PC-3 (cell line): ENCODE measurements at regions not wholly inside any gene's neighbourhood (a gene's known extent, or its start where the extent isn't known, plus 50 kb on each side); places are given as distances from the start of the nearest gene placed in this dataset.

ENCODE experiments used
- ATAC-seq: fragments of 200-7000 bp; cut with Tn5 transposase; 2 replicates; pipeline ENCODE4 v1.9.1; 2020; ENCODE audit warnings: mild to moderate bottlenecking, moderate library complexity
- BruUV-seq: library from RNA; stranded (reverse); fragments of 400-500 nt; replicated peaks from 2 replicates; lab custom pipeline; 2021; lab: Mats Ljungman, UMichigan
- CTCF ChIA-PET: fragments of 300-600 bp; sonication (Branson Sonifier 250); formaldehyde crosslinking; loops from one replicate; lab custom pipeline; 2022; ENCODE audit warnings: antibody characterized with exemption; lab: Charles Lee
- POLR2A ChIA-PET: fragments of 300-600 bp; sonication (Branson Sonifier 250); formaldehyde crosslinking; loops from one replicate; lab custom pipeline; 2022; ENCODE audit warnings: antibody characterized with exemption; ENCODE audit not compliant: unreplicated experiment; lab: Charles Lee
- DNase-seq: peaks from one replicate; pipeline ENCODE4 v3.0.0-alpha.2; 2015
- H2AFZ ChIP-seq: fragments of 300-600 bp; sonication (generic); 2 replicates; pipeline ENCODE4 v1.6.0; 2016; ENCODE audit warnings: antibody characterized with exemption, low read length
- H3F3A ChIP-seq: fragments of 300-600 bp; sonication (generic); one replicate; pipeline ENCODE4 v1.6.0; 2017; ENCODE audit warnings: antibody characterized with exemption, low read length, control low read depth, mild to moderate bottlenecking; ENCODE audit not compliant: unreplicated experiment
- H3K27ac ChIP-seq: fragments of 300-600 bp; sonication (generic); 2 replicates; pipeline ENCODE4 v1.5.1; 2016; ENCODE audit warnings: mild to moderate bottlenecking, low read length
- H3K27me3 ChIP-seq: fragments of 300-600 bp; sonication (generic); 2 replicates; pipeline ENCODE4 v1.6.1; 2016; ENCODE audit warnings: low read length, mixed read lengths
- H3K36me3 ChIP-seq: fragments of 300-600 bp; sonication (generic); 2 replicates; pipeline ENCODE4 v1.6.1; 2016; ENCODE audit warnings: low read depth, mixed run types, low read length, mixed read lengths
- H3K4me1 ChIP-seq: fragments of 300-600 bp; sonication (generic); 2 replicates; pipeline ENCODE4 v1.5.1; 2016; ENCODE audit warnings: low read length; ENCODE audit not compliant: insufficient read depth
- H3K4me2 ChIP-seq: fragments of 300-600 bp; sonication (generic); 2 replicates; pipeline ENCODE4 v1.6.0; 2016; ENCODE audit warnings: low read length
- H3K4me3 ChIP-seq: fragments of 300-600 bp; sonication (generic); 2 replicates; pipeline ENCODE4 v1.5.1; 2016; ENCODE audit warnings: mild to moderate bottlenecking, low read length, mixed read lengths
- H3K79me2 ChIP-seq: fragments of 300-600 bp; sonication (generic); 2 replicates; pipeline ENCODE4 v1.6.1; 2017; ENCODE audit warnings: low read length, mixed read lengths
- H3K9ac ChIP-seq: fragments of 300-600 bp; sonication (generic); 2 replicates; pipeline ENCODE4 v1.6.0; 2016; ENCODE audit warnings: mild to moderate bottlenecking, low read length
- H3K9me2 ChIP-seq: fragments of 300-600 bp; sonication (generic); replicated peaks from 2 replicates; pipeline ENCODE4 v1.6.1; 2016; ENCODE audit warnings: mixed run types, low read length, mixed read lengths
- H3K9me3 ChIP-seq: fragments of 300-600 bp; sonication (generic); 2 replicates; pipeline ENCODE4 v1.6.1; 2016; ENCODE audit warnings: low read length, mixed read lengths
- H4K20me1 ChIP-seq: fragments of 300-600 bp; sonication (generic); 2 replicates; pipeline ENCODE4 v1.6.1; 2016; ENCODE audit warnings: low read length, mixed read lengths
- EZH2 ChIP-seq: fragments of 300-600 bp; sonication (generic); IDR thresholded peaks from one replicate; pipeline ENCODE4 v1.6.1; 2017; ENCODE audit warnings: antibody characterized with exemption, mild to moderate bottlenecking, low read length; ENCODE audit not compliant: unreplicated experiment
- EZH2phosphoT487 ChIP-seq: fragments of 300-600 bp; sonication (generic); IDR thresholded peaks from 2 replicates; pipeline ENCODE4 v1.6.1; 2018; ENCODE audit warnings: mild to moderate bottlenecking, antibody characterized with exemption, low read length, borderline replicate concordance
- intact Hi-C: fragments of 100-400 bp; cut with micrococcal nuclease; formaldehyde crosslinking; loops from 2 replicates; pipeline ENCODE4 v1.9.0; 2023
- TF ChIP-seq, protein P1 (sequence below): fragments of 300-600 bp; sonication (generic); conservative IDR thresholded peaks from 2 replicates; pipeline ENCODE4 v1.5.1; 2017; ENCODE audit warnings: antibody characterized with exemption, low read depth, mild to moderate bottlenecking, low read length

DNA sequence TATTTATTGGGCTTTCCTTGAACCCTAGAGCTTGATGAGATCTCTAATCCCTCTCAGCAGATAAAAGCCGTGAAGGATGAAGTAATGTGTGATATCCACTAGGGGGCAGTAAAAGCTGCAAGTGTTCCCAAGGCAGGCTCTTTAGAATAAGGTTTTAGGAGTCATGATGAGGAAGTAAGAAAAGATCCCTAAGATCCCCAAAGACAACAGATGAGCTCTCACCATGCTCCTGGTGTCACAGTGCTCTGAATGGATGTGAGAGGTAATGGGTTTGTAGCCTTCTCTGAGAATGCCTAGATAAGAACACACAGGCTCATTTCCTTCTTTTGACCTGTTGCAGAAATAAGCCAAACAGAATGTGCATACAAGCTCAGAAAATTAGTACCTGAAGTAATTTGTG is 70.4 kb upstream of the ITPRID1 start:
- Histone ChIP-seq H3K36me3 (no peaks in the 10 kb centered on the region), H4K20me1 (no peaks in the 10 kb centered on the region), H3K79me2 (no peaks in the 10 kb centered on the region), H2AFZ (no peak overlapping the region), H3K4me1 (no peaks in the 10 kb centered on the region), H3K9me3 (no peaks in the 10 kb centered on the region), H3K4me3 (no peak overlapping the region), H3K9ac (no peak overlapping the region), H3K27ac (no peak overlapping the region), H3K4me2 (no peak overlapping the region), H3F3A (no peaks in the 10 kb centered on the region), H3K9me2 (no peaks in the 10 kb centered on the region), H3K27me3 (peaks cover 55% of the 10 kb centered on the region)
- no TSS peak for BruUV-seq
- ChIA-PET CTCF (interaction anchor here (0.6 to 2.0 kb wide), 9 partner anchors 12 to 309 kb away, joined by 3 to 21 read pairs (median 6); no protein-coding TSS in a partner anchor), POLR2A (interaction anchor here (0.6 kb wide), 1 partner anchor 220 kb away, joined by 5 read pairs; no protein-coding TSS in a partner anchor)
- intact Hi-C loops = loop anchor here (1.0 to 5.0 kb wide), 5 partner anchors 33 to 294 kb away; no protein-coding TSS in a partner anchor
- TF ChIP-seq EZH2phosphoT487 (no peak), EZH2 (no peak)
- TF ChIP-seq, protein P1, sequence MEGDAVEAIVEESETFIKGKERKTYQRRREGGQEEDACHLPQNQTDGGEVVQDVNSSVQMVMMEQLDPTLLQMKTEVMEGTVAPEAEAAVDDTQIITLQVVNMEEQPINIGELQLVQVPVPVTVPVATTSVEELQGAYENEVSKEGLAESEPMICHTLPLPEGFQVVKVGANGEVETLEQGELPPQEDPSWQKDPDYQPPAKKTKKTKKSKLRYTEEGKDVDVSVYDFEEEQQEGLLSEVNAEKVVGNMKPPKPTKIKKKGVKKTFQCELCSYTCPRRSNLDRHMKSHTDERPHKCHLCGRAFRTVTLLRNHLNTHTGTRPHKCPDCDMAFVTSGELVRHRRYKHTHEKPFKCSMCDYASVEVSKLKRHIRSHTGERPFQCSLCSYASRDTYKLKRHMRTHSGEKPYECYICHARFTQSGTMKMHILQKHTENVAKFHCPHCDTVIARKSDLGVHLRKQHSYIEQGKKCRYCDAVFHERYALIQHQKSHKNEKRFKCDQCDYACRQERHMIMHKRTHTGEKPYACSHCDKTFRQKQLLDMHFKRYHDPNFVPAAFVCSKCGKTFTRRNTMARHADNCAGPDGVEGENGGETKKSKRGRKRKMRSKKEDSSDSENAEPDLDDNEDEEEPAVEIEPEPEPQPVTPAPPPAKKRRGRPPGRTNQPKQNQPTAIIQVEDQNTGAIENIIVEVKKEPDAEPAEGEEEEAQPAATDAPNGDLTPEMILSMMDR = peak; percentile 81
- DNase-seq (peak; percentile 79), ATAC-seq (peak; percentile 77)

DNA sequence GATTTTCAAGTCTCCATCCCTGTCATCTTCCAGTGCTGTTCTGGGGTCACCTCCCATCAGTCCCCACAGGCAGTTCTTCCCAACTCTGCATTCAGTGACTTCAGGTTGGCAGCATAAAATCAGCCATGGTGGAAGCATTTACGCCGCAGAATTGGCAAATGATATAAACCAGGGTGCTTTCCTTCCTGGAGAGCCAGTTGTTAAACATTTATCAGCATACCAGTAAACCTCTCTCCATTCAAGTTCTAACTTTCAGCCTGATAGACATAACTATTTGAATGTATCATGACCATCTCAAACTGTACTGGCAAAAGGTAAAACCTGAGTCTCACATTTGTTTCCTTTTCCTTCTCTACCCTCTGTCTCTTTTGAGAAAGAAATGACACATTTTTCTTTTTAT is 69.7 kb upstream of the ITPRID1 start:
- BruUV-seq = no TSS peak
- no peaks in the 10 kb centered on the region for H3K36me3 ChIP-seq
- TF ChIP-seq EZH2phosphoT487 (no peak), EZH2 (no peak)
- TF ChIP-seq, protein P1 = no peak
- H3K9me2 ChIP-seq = no peaks in the 10 kb centered on the region
- H2AFZ ChIP-seq = no peak overlapping the region
- H3F3A ChIP-seq = no peaks in the 10 kb centered on the region
- H3K4me2 ChIP-seq = no peak overlapping the region
- no peak overlapping the region for H3K27ac ChIP-seq
- intact Hi-C loops = loop anchor here (5.0 kb wide), 1 partner anchor 293 kb away; no protein-coding TSS in a partner anchor
- H3K4me1 ChIP-seq = no peaks in the 10 kb centered on the region
- H3K4me3 ChIP-seq = no peak overlapping the region
- H3K79me2 ChIP-seq = no peaks in the 10 kb centered on the region
- no peak for ATAC-seq
- ChIA-PET POLR2A (no interaction called here), CTCF (interaction anchor here (1.3 to 2.0 kb wide), 2 partner anchors 22 to 71 kb away, joined by 7 to 21 read pairs; no protein-coding TSS in a partner anchor)
- H3K9ac ChIP-seq = no peak overlapping the region
- H4K20me1 ChIP-seq = no peaks in the 10 kb centered on the region
- DNase-seq = no peak
- H3K9me3 ChIP-seq = no peaks in the 10 kb centered on the region
- H3K27me3 ChIP-seq = peaks cover 57% of the 10 kb centered on the region

DNA sequence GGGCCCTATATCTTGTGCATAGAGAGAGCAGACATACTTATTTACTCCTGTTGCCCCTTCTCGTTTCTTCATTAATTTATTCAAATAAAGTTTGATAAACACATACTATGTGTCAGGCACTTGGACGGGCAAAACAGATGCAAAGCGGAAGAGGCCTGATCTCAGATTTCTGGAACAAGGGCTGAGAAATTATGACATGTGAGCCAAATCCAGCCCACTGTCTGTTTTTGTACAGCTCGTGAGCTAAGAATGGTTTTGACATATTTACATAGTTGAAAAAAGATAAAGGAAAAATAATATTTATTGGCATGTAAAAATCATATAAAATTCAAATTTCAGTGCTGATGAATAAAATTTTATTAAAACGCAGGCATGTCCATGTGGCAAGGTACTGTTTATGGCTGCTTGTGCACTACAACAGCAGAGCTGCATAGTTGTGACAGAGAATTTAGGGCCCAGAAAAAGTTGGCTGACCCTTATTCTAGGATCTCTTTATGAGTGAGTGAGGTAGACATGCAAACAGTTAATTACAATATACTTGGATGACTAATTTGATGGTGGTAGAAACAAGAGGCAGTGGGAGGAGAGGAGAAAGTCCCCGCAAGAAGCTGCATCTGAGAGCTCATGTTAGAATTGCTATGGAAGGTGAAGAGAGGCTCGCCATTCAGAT is 68.1 kb upstream of the ITPRID1 start:
- Histone ChIP-seq H3K4me3 (no peak overlapping the region), H3K9ac (no peak overlapping the region), H3K27me3 (peaks cover 41% of the 10 kb centered on the region), H3K4me2 (no peak overlapping the region), H3K79me2 (no peaks in the 10 kb centered on the region), H3K9me2 (no peaks in the 10 kb centered on the region), H3F3A (no peaks in the 10 kb centered on the region), H4K20me1 (no peaks in the 10 kb centered on the region), H2AFZ (no peak overlapping the region), H3K4me1 (no peaks in the 10 kb centered on the region), H3K36me3 (no peaks in the 10 kb centered on the region), H3K9me3 (no peaks in the 10 kb centered on the region), H3K27ac (no peak overlapping the region)
- no peak for DNase-seq
- CTCF ChIA-PET = no interaction called here
- intact Hi-C loops = no loop called here
- TF ChIP-seq EZH2phosphoT487 = no peak
- POLR2A ChIA-PET = no interaction called here
- BruUV-seq = no TSS peak
- ATAC-seq = no peak
